OCI-LY1 (cell line): ENCODE measurements at regions not wholly inside any gene's neighbourhood (a gene's known extent, or its start where the extent isn't known, plus 50 kb on each side); places are given as distances from the start of the nearest gene placed in this dataset.

Source experiments
- H2AFZ ChIP-seq: fragments of 200-600 bp; sonication (generic), shearing (Covaris generic); 2 replicates; pipeline ENCODE4 v1.6.0; 2014; ENCODE audit warnings: antibody characterized with exemption, mild to moderate bottlenecking, low read length
- H3F3A ChIP-seq: fragments of 200-600 bp; sonication (generic), shearing (Covaris generic); 2 replicates; pipeline ENCODE4 v1.6.0; 2014; ENCODE audit warnings: mild to moderate bottlenecking, antibody characterized with exemption, low read length, moderate library complexity; ENCODE audit not compliant: insufficient read depth
- H3K27ac ChIP-seq: fragments of 200-600 bp; sonication (generic); 2 replicates; pipeline ENCODE4 v1.5.1; 2014; ENCODE audit warnings: low read length, mixed run types, mild to moderate bottlenecking, low read depth; ENCODE audit not compliant: poor library complexity, severe bottlenecking
- H3K27me3 ChIP-seq: fragments of 200-600 bp; sonication (generic); 2 replicates; pipeline ENCODE4 v1.6.0; 2014; ENCODE audit warnings: antibody characterized with exemption, mild to moderate bottlenecking, low read length, moderate library complexity; ENCODE audit not compliant: insufficient read depth
- H3K36me3 ChIP-seq: fragments of 200-600 bp; sonication (generic); 2 replicates; pipeline ENCODE4 v1.6.1; 2014; ENCODE audit warnings: mild to moderate bottlenecking, antibody characterized with exemption, low read length, moderate library complexity, mixed read lengths; ENCODE audit not compliant: insufficient read depth
- H3K4me1 ChIP-seq: fragments of 200-600 bp; sonication (generic); 2 replicates; pipeline ENCODE4 v1.5.1; 2014; ENCODE audit warnings: mild to moderate bottlenecking, low read length, moderate library complexity; ENCODE audit not compliant: insufficient read depth, severe bottlenecking
- H3K4me2 ChIP-seq: fragments of 200-600 bp; sonication (generic), shearing (Covaris generic); 2 replicates; pipeline ENCODE4 v1.6.1; 2014; ENCODE audit warnings: low read length
- H3K4me3 ChIP-seq: fragments of 200-600 bp; sonication (generic); 2 replicates; pipeline ENCODE4 v1.5.1; 2014; ENCODE audit warnings: low read length, low read depth, mild to moderate bottlenecking, mixed read lengths; ENCODE audit not compliant: poor library complexity, severe bottlenecking
- H3K79me2 ChIP-seq: fragments of 200-600 bp; shearing (Covaris generic); 2 replicates; pipeline ENCODE4 v1.6.1; 2016; ENCODE audit warnings: mixed run types, low read length, mixed read lengths; ENCODE audit not compliant: insufficient read depth
- H3K9ac ChIP-seq: fragments of 200-600 bp; sonication (generic), shearing (Covaris generic); 2 replicates; pipeline ENCODE4 v1.6.1; 2014; ENCODE audit warnings: mild to moderate bottlenecking, low read length, mixed read lengths
- H3K9me2 ChIP-seq: fragments of 200-600 bp; sonication (generic), shearing (Covaris generic); 2 replicates; pipeline ENCODE4 v1.6.1; 2014; ENCODE audit warnings: low read depth, mild to moderate bottlenecking, low read length, mixed read lengths
- H3K9me3 ChIP-seq: fragments of 200-600 bp; shearing (Covaris generic); 2 replicates; pipeline ENCODE4 v1.6.1; 2014; ENCODE audit warnings: low read length, mixed read lengths
- H4K20me1 ChIP-seq: fragments of 200-600 bp; sonication (generic), shearing (Covaris generic); 2 replicates; pipeline ENCODE4 v1.6.0; 2016; ENCODE audit warnings: mild to moderate bottlenecking, low read length; ENCODE audit not compliant: insufficient read depth
- EZH2 ChIP-seq: fragments of 200-600 bp; sonication (generic), shearing (Covaris generic); IDR thresholded peaks from 2 replicates; pipeline ENCODE4 v1.8.0; 2017; ENCODE audit warnings: borderline replicate concordance, mixed run types, mild to moderate bottlenecking, antibody characterized with exemption, low read length, moderate library complexity, mixed read lengths
- TF ChIP-seq, protein P1 (sequence below): fragments of 200-600 bp; sonication (generic), shearing (Covaris generic); IDR thresholded peaks from 2 replicates; pipeline ENCODE4 v1.5.1; 2017; ENCODE audit warnings: mild to moderate bottlenecking, antibody characterized with exemption, low read length, moderate library complexity, mixed read lengths

DNA sequence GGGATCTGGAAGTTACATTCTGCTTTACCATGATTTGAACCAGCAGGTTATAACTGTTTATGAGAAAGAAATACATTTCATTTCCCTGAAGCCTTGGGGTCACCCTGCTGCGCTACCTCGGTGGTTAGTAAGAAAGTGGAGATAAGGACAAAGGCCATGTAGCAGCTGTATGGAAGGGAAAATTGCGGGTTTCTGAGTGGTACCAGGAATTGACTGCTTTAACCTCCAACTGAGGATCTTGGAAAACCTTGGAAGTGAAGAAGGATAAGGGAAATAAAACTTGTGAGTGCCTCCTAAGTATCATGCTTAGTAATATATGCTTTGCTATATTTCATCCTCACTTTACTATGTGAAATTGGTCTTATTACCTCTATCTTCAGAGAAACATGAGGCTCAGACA lies 76.1 kb upstream of the GAP43 start:
- Histone ChIP-seq H3K79me2 (no peaks in the 10 kb centered on the region), H3K4me1 (no peaks in the 10 kb centered on the region), H3K9me3 (no peaks in the 10 kb centered on the region), H3K4me3 (no peak overlapping the region), H3K27ac (no peak overlapping the region), H3K9ac (no peak overlapping the region), H3K36me3 (no peaks in the 10 kb centered on the region), H4K20me1 (no peaks in the 10 kb centered on the region), H2AFZ (no peak overlapping the region), H3K9me2 (no peaks in the 10 kb centered on the region), H3F3A (no peaks in the 10 kb centered on the region), H3K4me2 (no peak overlapping the region), H3K27me3 (no peaks in the 10 kb centered on the region)
- TF ChIP-seq, protein P1, sequence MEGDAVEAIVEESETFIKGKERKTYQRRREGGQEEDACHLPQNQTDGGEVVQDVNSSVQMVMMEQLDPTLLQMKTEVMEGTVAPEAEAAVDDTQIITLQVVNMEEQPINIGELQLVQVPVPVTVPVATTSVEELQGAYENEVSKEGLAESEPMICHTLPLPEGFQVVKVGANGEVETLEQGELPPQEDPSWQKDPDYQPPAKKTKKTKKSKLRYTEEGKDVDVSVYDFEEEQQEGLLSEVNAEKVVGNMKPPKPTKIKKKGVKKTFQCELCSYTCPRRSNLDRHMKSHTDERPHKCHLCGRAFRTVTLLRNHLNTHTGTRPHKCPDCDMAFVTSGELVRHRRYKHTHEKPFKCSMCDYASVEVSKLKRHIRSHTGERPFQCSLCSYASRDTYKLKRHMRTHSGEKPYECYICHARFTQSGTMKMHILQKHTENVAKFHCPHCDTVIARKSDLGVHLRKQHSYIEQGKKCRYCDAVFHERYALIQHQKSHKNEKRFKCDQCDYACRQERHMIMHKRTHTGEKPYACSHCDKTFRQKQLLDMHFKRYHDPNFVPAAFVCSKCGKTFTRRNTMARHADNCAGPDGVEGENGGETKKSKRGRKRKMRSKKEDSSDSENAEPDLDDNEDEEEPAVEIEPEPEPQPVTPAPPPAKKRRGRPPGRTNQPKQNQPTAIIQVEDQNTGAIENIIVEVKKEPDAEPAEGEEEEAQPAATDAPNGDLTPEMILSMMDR = no peak
- TF ChIP-seq EZH2 = no peak

DNA sequence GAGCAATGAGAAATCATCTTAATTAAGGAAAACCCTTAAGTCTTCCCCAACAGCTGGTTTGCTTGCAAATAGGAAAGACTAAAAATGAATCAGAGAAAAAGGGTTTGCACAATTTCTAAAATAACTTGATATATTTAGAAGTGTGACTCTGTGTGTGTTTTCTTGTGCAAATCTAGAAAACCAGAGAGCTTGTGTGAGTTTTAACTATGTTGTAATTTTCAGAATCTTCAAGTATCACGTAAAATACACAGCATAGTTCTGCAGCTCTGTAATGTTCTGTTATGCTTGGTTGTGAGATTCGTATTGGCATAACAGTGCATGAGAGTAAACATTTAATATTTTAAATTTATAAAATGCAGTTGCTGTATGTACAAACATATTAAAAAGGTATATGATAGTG lies 74.7 kb upstream of the GAP43 start:
- Histone ChIP-seq H3K9me2 (no peaks in the 10 kb centered on the region), H3K4me2 (no peak overlapping the region), H3K27me3 (no peaks in the 10 kb centered on the region), H3F3A (no peaks in the 10 kb centered on the region), H4K20me1 (no peaks in the 10 kb centered on the region), H2AFZ (no peak overlapping the region), H3K4me3 (no peak overlapping the region), H3K79me2 (no peaks in the 10 kb centered on the region), H3K27ac (no peak overlapping the region), H3K9ac (no peak overlapping the region), H3K9me3 (no peaks in the 10 kb centered on the region), H3K4me1 (no peaks in the 10 kb centered on the region), H3K36me3 (no peaks in the 10 kb centered on the region)
- no peak for TF ChIP-seq EZH2
- TF ChIP-seq, protein P1 = no peak

DNA sequence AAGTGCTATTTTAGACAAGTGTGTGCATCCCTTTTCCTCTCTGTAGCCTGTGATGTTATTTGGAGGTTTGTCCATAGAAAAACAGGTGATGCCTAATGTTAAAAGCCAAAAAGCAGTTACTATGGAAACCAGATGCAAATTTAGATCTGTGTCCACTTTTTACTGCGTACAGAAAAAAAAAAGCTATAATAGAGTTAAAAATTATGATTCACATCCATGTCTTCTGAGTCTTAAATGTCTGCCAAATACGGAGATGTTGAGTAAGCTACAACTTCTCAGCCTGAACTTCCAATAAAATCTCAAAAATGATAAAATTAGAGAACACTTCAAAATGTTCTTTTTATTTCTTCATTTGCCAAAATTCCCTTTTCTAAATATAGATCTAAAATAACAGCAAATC lies 74.2 kb upstream of the GAP43 start:
- Histone ChIP-seq H3K27me3 (no peaks in the 10 kb centered on the region), H3K9me2 (no peaks in the 10 kb centered on the region), H3K27ac (no peak overlapping the region), H2AFZ (no peak overlapping the region), H3K4me3 (no peak overlapping the region), H3K36me3 (no peaks in the 10 kb centered on the region), H3K9me3 (no peaks in the 10 kb centered on the region), H3K4me2 (no peak overlapping the region), H3K4me1 (no peaks in the 10 kb centered on the region), H3F3A (no peaks in the 10 kb centered on the region), H4K20me1 (no peaks in the 10 kb centered on the region), H3K9ac (no peak overlapping the region), H3K79me2 (no peaks in the 10 kb centered on the region)
- TF ChIP-seq, protein P1 = no peak
